Kasumi-1 (cell line): ENCODE measurements at regions not wholly inside any gene's neighbourhood (a gene's known extent, or its start where the extent isn't known, plus 50 kb on each side); places are given as distances from the start of the nearest gene placed in this dataset.
"Not testable (repeated sequence)": the region's sequence is repeated elsewhere in the genome, so short reads cannot be mapped to it uniquely, and the experiment has no call there.

Experiments
- DNase-seq, 2 experiments: peaks; one replicate each; lab custom pipeline; 2025; lab: John Stamatoyannopoulos, UW

GRCh38 chr5:152527358-152528052 is 122.4 kb upstream of the NMUR2 start:
- DNase-seq = no peak

GRCh38 chr5:152529440-152529839 is 124.4 kb upstream of the NMUR2 start:
- no peak for DNase-seq

DNA sequence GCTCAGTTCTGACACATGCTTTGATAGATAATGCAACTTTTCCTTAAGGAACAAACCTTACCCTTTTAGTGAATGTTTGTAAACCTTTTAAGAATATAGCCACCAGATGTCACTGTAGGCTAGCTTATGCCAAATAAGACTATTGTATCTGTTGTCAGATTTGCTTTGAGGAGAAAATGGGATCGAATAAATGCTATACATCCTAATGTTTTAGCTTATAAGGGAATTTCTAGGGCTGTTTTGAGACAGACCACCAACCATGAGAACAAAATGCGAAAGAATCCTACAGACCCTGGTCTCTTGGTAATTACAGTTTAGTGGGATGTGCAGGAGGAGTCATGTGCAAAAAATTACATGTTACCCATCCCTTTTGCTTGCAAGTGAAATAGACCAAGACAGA is 127.6 kb upstream of the NMUR2 start:
- DNase-seq = peak; percentile 25 to 53

GRCh38 chr5:152534641-152535040 is 129.6 kb upstream of the NMUR2 start:
- no peak for DNase-seq

GRCh38 chr5:152542741-152543140 is 137.7 kb upstream of the NMUR2 start:
- DNase-seq = peak; percentile 2 to 5

GRCh38 chr5:152546493-152546892 is 141.4 kb upstream of the NMUR2 start:
- no peak for DNase-seq

- DNase-seq = no peak
These were observed 142.1 kb upstream of the NMUR2 start for GRCh38 chr5:152547202-152547601.

DNA sequence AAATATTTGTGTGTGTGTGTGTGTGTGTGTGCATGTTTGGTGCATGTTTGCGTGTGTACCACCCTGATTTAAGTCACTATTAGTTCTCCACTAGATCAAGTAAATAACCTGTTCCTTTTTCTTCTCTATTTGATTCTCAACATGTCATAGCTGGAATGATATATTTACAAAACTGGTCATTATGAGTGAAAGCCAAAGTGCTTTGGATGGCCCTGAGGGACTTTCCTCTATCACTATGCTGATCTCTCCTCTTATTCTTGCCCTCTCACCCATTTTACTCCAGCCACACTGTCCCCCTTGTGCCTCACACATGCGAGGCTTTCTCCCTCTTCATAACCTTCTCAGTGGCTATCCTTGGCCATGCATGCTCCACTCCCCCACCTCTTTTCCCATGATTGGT is 144.6 kb upstream of the NMUR2 start:
- no peak for DNase-seq

DNA sequence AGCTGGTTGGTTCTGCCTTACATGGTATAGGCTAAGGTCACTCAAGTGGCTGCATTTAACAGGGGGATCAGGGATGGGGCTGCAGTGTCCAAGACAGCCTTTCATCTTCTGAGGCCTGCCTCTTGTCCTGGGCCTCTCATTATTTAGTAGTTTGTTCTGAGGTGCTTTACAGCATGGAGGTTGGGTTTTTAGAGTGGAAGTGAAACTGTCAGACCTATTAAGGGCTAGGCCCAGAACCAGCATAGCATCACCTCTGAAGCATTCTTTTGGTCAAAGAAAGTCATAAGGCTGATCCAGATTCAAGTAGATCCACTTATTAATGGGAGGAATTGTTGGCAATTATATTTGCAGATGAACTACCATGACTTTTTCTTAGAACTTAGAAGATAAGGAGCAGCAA is 146.0 kb upstream of the NMUR2 start:
- DNase-seq = no peak

GRCh38 chr5:152556784-152557183 is 151.7 kb upstream of the NMUR2 start:
- DNase-seq = no peak

DNA sequence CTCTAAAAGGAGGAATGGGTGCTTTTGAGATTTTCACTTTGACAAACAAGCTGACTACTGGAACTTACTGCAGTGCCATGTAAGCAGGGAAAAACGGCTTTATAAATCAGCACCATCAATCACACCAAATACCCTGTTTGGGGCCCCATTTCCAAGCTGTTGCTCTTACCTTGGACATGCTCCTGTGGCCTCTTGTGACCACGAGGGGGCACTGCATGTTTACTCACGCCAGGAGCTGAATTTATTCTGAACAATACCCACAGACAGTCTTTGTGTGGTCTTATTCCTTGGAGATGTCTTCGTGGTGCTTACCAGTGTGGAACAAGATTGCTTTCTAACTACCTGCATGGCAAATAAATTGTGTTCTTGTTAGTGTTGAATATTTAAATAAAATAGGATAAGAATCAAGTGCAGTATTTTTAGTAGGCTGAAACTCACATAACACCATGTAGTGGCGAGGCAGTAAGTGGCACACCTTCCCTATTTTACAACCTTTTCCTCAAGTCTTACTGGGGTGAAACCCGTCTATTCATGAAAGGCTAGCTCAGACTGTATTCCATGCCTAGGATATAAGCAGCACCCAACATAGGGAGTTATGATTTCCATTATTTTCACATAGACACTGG is 155.5 kb upstream of the NMUR2 start:
- DNase-seq = peak; percentile 30 to 33

GRCh38 chr5:152568016-152568415 is 162.9 kb upstream of the NMUR2 start:
- DNase-seq = no peak

- DNase-seq = no peak
These were observed 167.7 kb upstream of the NMUR2 start for GRCh38 chr5:152572812-152573211.

GRCh38 chr5:152584103-152584502 is 179.0 kb upstream of the NMUR2 start:
- DNase-seq = no peak

- DNase-seq = no peak
These were observed 187.3 kb upstream of the NMUR2 start for GRCh38 chr5:152592416-152592815.

DNA sequence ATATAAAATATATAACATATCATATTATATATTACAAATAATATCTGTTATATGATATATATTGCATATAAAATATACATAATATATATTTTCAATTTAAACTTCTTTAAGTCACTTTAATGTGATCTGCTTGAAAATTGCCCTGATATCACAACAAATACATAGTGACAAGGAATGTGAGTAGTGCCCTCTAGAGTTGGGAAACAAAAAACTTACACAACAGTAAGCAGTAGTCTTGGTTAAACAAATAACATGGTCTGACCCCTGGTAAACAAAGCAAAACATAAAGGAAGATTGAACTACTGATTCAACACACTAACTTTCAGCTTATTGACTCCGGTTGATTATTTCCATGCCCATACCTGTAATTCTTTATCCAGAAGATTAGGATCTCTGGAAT is 188.3 kb upstream of the NMUR2 start:
- peak in 1 of 2 experiments; percentile 7 for DNase-seq

GRCh38 chr5:152595405-152595804 is 190.3 kb upstream of the NMUR2 start:
- no peak for DNase-seq

- no peak for DNase-seq
These were observed 194.0 kb upstream of the NMUR2 start for GRCh38 chr5:152599096-152599495.

GRCh38 chr5:152601806-152602732 is 197.0 kb upstream of the NMUR2 start:
- DNase-seq = no peak

DNA sequence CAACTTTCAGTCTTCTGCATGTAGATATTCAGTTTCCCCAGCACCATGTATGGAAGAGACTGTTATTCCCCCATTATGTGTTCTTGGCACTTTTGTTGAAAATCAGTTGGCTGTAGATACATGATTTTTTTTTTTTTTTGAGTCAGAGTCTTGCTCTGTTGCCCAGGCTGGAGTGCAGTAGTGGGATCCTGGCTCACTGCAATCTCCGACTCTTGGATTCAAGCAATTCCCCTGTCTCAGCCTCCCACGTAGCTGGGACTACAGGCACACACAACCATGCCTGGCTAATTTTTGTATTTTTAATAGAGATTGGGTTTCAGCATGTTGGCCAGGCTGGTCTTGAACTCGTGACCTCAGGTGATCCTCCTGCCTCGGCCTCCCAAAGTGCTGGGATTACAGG is 201.0 kb upstream of the NMUR2 start:
- DNase-seq = not testable (repeated sequence)

GRCh38 chr5:152606776-152607364 is 201.8 kb upstream of the NMUR2 start:
- DNase-seq = no peak

DNA sequence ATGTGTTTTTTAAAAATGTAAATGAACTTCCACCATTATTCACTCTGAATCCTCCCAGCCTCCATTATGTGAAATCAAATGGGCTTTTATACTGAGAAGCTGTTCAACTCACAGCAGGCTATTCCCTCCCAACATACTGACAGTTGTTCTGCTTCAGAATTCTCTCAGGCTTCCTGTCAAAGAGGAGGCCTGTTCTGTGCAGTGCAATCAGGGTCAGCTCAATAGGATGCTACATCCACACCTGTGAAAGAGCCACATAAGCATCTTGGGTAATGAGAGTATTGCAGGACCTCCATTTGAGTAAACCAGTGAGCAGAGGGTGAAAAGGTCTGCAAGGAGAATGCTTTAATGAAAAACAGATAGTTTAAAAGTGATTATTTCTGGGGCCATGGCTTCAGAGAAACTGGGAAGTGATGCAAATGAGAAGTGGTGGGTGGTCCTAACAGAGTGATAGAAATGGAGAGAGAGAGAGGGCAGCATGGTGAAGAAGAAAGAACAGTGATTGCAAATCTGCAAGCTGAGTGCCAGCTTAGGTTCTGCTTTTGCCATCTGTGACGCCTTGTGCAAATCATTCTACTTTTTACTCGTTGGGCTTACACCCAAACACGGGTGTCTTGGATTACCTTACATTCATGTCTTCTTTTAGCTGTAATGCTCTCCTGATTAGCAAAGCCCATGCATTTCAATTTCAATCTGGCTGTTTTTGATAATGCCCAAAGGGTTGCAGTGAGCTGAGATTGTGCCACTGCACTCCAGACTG is 202.5 kb upstream of the NMUR2 start:
- no peak for DNase-seq
